ENCODE measurements at regions not wholly inside any gene's neighbourhood (a gene's known extent, or its start where the extent isn't known, plus 50 kb on each side); places are given as distances from the start of the nearest gene placed in this dataset.

DNA sequence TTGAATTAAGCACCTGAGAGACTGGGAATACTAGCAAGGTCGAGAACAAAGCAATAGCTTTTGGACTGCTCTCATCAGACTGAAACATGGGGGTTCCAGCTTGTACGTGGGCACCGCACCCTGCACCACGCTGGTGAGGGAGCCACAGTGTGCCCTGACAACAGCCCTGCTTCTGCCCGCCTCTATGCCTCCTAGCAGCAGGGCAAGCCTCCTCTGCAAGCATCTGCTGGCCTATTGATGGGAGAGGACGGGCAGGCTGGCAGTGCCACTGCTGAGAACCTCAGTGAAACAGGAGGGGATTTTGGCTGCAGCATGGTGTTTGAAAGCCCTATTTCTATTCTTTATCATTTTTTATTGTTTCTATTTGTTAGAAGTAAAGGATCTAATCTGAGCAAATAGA lies 146.1 kb upstream of the OTOS start:
- no peak overlapping the region for H3K4me3 ChIP-seq (ENCODE audit: low read depth, low read length)
- DNase-seq (ENCODE audit: low read depth) = no peak
- TF ChIP-seq, protein P1, sequence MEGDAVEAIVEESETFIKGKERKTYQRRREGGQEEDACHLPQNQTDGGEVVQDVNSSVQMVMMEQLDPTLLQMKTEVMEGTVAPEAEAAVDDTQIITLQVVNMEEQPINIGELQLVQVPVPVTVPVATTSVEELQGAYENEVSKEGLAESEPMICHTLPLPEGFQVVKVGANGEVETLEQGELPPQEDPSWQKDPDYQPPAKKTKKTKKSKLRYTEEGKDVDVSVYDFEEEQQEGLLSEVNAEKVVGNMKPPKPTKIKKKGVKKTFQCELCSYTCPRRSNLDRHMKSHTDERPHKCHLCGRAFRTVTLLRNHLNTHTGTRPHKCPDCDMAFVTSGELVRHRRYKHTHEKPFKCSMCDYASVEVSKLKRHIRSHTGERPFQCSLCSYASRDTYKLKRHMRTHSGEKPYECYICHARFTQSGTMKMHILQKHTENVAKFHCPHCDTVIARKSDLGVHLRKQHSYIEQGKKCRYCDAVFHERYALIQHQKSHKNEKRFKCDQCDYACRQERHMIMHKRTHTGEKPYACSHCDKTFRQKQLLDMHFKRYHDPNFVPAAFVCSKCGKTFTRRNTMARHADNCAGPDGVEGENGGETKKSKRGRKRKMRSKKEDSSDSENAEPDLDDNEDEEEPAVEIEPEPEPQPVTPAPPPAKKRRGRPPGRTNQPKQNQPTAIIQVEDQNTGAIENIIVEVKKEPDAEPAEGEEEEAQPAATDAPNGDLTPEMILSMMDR (IDR thresholded peaks at IDR 0.05; ENCODE audit: low read depth, low read length, missing control alignments) = no peak

DNA sequence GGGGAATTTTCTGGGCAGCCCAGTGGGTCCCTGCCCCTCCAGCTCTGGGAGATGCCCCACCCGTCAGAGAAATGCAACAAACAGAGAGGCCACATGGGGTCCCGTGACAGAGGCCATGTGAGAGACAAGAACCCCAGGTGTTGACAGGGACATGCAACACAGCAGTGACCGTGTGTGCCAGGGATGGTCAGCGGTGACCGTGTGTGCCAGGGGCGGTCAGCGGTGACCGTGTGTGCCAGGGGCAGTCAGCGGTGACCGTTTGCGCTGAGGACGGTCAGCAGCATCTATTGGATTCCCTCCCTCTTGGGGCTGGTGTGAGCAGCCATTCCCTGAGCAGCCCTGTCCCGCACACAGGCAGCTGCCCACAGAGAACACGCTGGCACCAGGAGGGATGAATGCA lies 146.6 kb upstream of the OTOS start:
- no peak for DNase-seq (ENCODE audit: low read depth)
- H3K4me3 ChIP-seq (ENCODE audit: low read depth, low read length) = no peak overlapping the region
- TF ChIP-seq, protein P1 (IDR thresholded peaks at IDR 0.05; ENCODE audit: low read depth, low read length, missing control alignments) = no peak

DNA sequence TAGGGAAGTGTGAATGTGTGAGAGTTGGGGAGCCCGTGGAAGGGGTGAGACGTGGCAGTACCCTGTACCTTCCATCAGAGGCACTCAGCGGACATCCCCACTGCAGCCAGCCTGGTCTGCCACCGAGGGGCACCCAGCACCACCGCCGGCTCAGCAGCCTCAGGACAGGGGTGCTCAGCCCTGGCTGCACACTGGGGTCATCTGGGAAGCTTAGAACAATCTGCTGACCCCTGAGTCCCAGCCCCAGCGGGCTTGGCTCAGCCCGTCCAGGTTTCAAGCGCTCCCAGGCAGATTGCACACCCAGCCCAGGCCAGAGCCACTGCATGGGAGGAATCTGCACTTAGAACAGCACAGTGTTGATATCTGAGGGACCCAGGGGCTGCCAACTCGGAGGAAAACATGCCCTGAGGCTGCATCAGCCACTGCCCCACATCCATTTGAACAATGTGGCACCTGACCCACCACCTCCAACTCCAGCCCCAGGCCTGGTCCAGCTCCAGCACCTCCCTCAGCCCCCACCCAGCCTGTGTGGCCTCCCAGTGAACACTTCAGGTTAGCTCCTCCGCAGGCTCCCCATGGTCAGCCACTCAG lies 147.1 kb upstream of the OTOS start:
- no peak for DNase-seq (ENCODE audit: low read depth)
- TF ChIP-seq, protein P1 (IDR thresholded peaks at IDR 0.05; ENCODE audit: low read depth, low read length, missing control alignments) = no peak
- no peak overlapping the region for H3K4me3 ChIP-seq (ENCODE audit: low read depth, low read length)

DNA sequence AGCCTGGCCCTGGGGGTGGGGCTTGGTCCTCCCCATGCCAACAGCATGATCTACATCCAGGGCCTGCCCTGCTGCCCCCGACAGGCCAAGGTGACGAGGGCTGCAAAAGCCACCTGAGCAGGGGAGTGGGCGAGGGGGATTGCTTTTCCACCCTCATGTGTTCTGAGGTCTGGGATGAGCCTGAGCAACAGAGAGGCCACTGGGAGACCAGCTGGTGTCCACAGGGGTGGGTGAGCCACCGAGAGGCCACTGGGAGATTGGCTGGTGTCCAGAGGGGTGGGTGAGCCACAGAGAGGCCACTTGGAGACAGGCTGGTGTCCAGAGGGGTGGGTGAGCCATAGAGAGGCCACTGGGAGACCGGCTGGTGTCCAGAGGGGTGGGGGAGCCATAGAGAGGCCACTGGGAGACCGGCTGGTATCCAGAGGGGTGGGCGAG lies 147.4 kb upstream of the GPC1 start:
- H3K4me3 ChIP-seq (ENCODE audit: low read depth, low read length) = no peak overlapping the region
- TF ChIP-seq, protein P1 (IDR thresholded peaks at IDR 0.05; ENCODE audit: low read depth, low read length, missing control alignments) = no peak
- no peak for DNase-seq (ENCODE audit: low read depth)

DNA sequence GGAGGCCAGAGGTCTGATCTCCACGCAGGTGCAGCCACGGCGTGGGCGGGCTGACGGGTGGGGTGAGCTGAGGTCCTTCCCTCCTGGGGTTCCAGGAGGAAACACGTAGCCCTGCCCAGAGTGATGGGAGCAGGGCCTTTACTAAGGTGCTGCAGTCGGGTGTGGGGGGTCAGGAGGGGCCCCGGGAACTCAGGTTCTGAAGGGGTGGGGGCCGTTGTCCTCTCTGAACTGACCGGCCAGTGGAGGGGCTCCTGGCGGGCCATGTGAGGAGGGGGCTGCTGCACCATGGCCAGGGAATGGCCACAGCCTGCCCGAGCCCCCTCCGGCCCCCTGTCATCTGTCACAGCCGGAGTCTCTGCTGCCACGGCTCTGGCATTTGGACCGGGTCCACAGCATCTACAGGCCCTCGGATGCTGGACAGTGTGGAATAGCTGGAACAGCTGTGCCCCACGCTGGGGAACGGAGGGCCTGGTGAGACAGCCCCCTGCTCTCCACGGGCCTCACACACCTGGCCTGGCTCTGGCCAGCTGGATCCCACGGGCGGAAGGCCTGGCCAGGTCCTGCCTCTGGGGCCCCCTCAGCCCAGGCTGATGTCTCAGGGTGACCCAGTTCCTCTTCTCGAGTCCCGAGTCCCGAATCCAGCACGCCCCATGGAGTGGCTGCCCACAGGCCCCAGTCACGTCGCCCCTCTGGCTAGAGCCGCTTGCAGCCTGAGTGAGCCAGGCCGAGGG lies 145.6 kb upstream of the GPC1 start:
- no peak for DNase-seq (ENCODE audit: low read depth)
- TF ChIP-seq, protein P1 (IDR thresholded peaks at IDR 0.05; ENCODE audit: low read depth, low read length, missing control alignments) = no peak
- H3K4me3 ChIP-seq (ENCODE audit: low read depth, low read length) = no peak overlapping the region

DNA sequence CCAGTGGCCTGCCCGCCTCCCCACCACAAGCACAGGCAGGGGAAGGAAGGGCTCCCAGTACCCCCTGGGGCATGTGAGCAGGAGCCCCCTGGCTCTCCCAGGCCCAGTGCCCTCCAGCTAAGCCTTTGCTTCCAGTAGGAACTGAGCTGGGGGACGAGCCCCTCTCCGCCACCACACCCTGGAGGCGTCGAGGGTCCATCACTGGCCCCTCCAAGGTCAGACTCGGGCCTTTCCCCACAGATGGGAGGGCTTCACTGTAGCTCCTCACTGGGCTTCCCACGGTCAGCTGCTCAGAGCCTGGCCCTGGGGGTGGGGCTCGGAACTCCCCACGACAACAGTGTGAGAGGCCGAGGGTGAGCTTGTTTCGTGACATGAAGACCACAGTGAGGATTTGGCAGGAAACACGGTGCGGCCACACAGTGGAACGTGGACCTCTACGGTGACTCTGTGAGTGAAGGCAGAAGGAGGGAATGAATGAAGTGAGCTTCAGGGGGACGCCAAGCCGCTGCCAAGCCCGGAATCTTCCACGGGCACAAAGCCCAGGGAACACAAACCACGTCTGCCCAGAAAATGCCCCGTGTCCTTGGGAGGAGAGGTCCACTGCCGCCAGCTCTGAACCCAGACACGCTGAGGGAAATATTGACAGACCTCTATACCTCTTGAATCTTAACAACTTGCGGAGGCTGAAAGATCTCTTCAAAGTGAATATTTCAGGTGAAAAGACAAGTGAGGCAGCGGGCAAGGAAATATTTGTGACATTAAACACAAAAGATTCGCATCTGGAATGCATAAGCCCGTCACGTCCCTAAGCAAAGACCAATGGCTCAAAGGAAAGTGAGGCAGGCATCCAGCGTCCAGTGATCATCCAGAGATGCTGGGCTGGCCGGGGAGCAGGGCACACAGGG lies 144.8 kb upstream of the GPC1 start:
- no peak for DNase-seq (ENCODE audit: low read depth)
- H3K4me3 ChIP-seq (ENCODE audit: low read depth, low read length) = no peak overlapping the region
- TF ChIP-seq, protein P1 (IDR thresholded peaks at IDR 0.05; ENCODE audit: low read depth, low read length, missing control alignments) = no peak
